ENCODE measurements at regions not wholly inside any gene's neighbourhood (a gene's known extent, or its start where the extent isn't known, plus 50 kb on each side); places are given as distances from the start of the nearest gene placed in this dataset.

GRCh38 chr7:130881091-130881798 lies 147.2 kb upstream of the KLF14 start:
- DNase-seq, result no peak

DNA sequence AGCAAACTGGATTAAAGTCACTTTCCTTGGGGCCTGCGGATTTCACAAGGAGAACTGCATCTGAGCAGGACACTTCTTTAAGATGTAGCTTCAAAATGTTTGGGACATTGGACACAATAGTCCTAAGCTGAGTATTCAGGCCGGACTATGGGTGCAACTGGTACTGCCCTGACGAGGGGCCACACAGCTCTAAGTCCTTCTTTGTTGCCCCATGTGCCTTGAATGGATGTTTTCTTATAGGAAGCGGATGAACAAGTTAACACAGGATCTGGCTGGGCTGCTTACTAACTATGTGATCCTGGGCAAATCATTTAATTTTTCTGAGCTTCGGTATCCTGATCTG lies 147.8 kb upstream of the KLF14 start:
- no peak for DNase-seq

DNA sequence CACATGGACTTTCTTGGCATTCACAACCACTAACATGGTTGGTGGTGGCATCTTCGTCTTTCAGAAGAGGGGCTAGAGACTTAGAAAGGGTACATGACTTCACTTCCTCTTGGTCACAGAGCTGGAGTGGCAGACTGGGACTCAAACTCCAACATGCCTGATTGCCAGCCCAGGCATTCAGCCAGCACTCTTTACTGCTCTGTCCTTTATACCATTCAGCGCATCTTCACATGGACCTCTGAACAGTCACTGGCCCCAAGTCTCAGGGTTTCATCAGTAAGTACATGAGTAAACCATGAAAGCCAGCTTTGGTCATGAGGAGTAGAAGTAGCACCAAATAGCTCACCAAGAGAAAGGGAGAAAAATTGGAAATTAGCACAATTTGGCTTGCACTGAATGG lies 148.4 kb upstream of the KLF14 start:
- no peak for DNase-seq

GRCh38 chr7:130883928-130884327 lies 149.9 kb upstream of the KLF14 start:
- DNase-seq, result no peak

DNA sequence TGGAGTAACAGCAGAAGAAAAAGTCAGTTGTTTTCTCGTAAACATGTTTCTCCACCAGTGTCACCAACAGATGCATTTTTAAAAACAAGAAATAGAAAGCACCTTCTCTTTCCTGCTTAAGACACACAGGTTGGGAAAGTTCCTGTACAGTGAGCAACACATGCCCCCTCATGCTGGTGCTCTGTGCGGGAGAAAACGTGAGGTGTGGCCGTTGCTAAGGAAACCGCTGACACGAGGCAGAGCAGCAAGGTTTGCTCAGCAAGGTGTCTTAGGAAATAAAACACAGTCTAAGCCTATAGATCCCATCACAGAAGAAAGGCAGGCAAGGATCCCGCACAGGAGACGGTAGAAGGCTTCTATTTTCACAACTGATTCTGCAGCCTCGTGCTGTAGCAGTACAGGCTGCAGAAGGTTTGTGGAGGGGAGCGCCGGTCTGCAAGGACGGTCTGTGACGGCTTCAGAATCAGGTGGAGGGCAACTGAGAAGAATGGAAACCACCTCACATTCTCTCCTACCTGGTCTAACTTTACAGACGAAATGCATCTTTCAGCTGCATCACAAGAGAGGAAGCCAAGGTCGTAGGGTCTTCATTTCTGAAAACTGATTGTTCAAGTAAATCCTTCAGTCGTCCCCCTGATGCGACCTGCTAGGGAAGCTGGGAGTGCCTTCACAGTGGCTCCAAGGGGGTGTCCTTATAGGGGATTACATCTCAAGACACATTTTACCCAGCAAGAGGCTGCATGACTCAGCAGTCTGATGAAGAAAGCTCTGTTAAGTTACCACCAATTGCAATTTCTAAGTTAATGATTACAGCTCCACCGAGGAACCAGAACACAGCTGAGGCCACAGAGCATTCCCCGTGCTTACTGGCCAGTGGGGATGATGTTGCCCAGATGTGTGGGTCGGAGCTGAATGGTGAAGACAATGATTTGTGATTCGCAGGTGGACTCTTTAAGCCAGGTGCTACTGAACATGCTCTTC lies 150.7 kb upstream of the KLF14 start:
- DNase-seq, result no peak

DNA sequence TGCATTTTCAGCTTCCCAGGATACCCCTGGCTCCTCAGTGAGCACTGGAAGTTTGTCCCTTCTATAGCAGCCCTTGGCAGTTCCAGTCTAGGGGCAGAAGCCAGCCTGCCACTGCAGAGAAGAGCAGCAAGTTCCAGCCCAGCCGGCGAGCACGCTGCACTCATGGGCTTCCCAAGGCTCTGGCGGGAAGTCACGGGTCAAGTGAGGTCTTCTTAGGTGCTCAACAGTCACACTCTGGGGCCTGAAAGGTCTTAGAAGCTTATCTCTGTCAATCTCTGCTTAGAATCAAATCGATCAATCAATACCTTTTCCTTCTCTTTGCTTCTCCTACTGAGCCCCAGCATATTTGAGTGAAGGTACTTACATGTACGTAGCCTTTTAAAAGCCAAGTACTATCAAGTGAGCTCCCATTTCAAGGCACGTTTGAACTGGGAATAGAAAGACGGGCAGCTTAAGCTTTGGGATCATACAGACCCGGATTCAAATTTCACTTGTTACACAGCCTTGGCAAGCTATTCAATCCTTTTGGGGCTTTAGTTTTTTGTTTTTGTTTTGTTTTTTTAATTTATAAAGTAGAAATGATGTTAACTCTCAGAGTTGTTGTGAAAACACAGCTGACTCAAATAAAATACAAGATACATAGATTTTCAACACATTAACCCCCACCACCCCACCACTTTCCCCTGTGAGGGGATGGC lies 152.6 kb upstream of the KLF14 start:
- no peak for DNase-seq

DNA sequence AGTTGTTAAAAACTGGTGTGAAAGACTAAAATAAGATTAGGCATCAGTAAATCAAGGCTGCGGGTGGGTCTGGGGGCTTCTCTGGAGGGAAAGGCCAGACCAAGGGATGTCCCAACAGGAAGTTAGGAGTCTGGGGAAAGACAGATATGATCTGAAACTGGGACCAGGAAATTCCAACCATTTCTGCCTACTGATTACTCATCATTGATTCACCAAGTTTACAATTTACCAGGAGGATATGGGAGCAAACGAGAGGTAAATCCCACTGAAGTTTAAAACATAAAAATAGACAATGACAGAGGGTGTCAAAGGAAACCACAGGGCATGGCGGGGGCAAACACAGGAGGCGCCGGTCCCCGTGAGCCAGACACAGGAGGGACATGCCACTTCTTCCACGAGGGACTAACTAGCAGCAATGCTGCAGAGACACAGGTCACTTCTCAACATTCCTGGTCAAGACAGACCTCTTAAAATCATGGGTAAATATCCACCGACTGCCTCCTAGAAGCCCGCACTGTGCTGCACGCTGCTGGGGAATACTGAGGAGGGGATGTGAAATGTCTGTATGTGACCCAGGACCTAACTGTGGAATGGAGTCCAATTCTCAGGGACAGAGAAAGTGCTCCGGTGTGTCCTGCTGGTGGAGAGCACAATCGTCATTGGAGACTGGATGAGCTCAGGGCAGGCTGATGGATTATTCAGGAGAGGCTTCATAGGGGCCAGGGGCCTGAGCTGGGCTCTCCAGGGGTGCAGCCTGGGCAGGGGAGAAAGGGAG lies 153.4 kb upstream of the KLF14 start:
- no peak for DNase-seq

DNA sequence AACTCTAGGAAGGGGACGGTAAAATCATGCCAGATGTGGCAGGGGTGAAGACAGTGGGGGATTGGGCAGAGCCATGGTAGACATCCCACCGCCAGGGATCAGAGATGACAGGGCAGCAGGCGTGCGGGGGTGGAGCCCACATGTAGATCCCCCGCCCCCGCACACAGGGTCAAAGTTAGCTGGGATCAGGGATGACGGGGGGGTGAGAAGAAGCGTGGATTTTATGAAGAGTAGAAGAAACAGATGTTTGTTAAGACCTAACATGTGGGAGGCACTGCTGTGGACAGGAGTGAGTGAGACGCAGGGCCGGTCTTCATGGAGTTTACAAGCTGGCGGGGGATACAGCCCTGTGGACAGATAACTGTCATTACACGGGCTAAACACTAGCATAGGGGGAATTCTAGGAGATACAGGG lies 154.0 kb upstream of the KLF14 start:
- DNase-seq, result no peak

DNA sequence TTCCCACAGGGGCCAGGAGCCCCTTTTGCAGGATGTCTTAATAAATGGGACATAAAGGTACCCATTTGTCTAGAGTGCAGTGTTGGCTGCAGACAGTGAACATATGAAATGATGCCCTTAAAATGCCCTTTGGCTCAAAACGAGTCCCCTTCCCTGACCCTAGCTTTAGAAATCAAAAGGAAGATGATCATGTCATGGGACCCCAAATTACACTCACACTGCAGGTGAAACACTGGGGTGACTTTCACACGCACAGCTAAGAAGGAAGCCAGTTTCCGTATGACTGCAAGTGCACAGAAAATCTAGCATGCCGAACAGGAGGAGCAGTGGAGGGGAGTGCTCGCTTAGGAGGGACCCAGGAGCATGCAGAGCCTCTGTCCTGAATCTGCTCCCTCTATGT lies 154.5 kb upstream of the KLF14 start:
- DNase-seq, result no peak

- no peak for DNase-seq
Measured at GRCh38 chr7:130890176-130891020, 156.4 kb upstream of the KLF14 start.

DNA sequence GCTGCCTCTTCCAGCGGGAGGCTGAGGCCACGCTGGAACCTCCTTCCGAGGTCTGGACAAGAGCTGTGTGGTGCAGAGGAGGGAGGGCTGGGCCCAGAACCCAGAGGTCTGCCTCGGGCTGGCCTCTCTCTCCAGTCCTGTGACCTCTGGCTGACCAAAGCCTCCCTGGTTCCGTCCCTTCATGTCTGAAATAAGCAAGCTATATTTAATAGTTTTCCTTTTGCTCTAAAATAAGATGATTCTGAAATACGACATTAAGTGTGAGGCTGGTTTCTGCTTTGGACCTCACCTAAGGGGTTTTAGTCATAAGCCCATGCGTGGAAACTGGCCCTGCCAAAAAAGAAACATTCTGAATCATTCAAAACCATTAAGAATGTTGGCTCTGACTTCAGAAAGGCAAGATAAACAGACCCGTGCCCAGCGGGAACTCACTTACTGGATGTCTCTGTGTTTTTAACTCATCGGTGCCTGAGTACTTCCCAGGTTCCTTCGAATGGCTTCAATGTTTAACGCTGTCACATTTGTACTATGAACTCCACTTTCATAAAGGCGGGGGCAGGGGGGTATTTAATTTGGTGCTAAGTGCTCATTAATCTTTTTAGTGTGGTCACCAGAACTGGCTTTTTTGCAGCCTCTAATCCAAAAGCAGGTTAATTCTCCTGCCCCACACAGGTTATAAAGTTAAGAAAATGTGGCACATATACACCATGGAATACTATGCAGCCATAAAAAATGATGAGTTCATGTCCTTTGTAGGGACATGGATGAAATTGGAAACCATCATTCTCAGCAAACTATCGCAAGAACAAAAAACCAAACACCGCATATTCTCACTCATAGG lies 157.5 kb upstream of the KLF14 start:
- DNase-seq, result no peak

GRCh38 chr7:130893441-130893894 lies 159.5 kb upstream of the KLF14 start:
- no peak for DNase-seq

DNA sequence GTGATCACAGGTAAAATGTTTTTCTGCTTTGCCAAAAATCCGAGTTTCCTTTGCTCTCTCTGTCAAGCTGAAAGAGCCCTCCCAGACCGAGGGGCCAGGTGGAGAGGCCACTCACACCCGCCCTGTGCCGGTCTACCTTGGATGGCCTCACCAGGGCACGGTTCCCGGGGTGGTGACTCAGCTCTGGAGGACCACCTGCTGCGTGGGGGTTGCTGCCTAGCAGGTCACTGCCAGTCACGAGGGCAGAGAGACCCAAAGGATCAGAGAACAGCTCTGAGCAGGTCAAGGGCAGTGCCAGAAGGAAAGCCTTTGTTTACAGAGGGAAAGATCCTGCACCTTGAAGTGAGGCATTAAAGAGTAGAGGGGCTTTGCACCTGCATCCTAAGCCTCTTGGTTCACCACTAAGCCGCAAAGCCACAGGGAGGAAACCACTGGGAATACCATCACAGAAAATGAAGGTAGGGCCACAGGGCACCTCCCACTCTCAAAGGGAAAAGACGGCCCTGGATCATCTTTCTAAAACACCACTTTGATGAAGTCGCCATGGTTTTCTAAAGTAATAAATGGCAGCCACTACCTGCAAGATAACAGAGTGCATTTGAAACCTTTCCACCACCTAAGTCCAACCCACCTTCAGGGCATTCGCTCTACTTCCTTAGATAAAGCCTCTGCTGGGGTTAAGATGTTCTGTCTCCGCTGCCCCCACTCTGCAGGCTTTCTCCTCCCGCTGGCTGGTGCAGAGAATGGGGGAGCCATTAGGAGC lies 160.3 kb upstream of the KLF14 start:
- DNase-seq, result peak; percentile 28

GRCh38 chr7:130894909-130895750 lies 161.1 kb upstream of the KLF14 start:
- DNase-seq, result no peak

DNA sequence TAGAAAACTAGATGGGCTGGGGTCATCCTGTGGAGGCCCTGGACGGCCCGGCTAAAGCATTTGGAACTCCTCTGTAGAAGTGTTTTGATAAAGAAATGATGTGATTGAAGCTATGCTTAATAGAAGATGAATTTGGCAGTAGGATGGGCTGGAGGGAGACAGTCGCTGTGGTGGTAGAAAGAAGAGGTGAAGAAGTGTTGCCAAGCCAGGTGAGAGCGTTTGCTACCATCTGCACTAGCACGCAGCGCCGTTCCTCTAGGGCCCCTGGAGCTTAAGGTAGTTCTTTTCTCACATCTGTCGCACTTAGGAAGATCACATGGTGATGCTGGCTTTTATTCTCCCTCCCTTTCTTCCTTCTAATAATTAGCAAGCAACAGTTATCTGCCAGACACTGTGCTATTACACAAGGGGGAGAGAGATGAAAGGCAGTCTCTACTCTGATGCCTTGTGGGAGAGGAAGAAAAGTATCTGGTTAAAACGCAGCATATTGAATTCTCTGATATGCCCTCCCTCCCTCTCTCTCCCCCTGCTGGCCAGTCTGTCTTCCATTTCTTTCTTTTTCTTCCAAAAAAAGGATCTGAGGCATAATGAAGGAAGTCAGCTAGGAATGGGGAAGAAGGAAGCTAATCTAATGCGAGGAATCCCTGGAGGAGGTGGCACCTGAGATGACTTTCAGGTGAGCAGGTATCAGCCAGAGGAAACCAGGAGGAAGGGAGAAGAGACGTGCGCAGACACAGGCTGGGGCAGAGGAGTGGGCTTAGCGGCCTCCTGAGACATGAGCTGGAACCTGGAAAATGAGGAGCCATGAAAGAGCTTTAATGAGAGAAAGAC lies 162.3 kb upstream of the KLF14 start:
- no peak for DNase-seq

DNA sequence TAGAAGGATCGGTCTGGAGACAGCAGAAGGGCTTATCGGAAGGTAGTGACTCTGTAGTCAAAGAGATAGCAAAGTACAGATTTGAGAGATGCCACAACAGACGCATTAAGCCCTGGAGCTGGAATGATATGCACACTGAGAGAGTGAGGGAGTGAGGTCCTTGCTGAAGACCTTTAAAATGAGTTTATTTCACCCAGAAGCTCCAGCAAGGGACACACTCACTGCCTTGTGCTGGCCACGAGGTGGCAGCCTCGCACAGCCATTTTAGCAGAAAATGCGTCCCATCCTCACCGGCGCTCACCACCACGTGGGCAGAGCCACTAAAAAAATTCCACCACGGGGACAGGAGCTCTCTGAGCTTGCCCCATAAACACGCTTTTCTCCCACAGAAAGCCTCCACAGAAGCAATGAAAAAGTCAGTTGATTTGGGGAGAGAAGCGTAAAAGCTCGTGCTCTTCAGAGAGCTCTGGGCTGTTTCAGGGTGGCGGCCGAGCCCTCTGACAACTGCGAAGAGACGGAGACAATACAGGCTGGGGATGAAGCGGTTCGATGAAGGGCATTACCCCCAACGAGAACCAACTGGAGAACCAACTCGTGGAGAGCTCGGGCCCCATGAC lies 163.0 kb upstream of the KLF14 start:
- DNase-seq, result peak; percentile 68
